ENCODE measurements at regions not wholly inside any gene's neighbourhood (a gene's known extent, or its start where the extent isn't known, plus 50 kb on each side); places are given as distances from the start of the nearest gene placed in this dataset.

DNA sequence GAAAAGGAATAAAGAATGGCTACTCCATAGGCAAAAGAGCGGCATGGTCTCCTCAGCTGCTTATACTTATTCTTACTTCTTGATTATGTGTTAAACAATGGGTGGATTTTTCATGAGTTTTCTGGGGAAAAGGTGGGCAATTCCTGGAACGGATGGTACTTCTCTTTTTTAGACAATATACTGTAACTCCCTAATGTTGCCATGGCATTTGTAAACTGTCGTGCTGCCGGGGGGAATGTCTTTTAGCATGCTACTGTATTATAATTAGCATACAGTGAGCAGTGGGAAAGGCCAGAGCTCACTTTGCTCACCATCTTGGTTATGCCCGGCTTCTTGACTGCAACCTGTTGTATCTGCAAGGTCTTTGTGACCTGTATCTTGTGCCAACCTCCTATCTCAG is 372.1 kb upstream of the AKR1E2 start:
- DNase-seq (ENCODE audit: unreplicated experiment): no peak
- Mint-ChIP-seq H3K4me3 (ENCODE audit: unreplicated experiment) (no peak overlapping the region), H3K4me1 (ENCODE audit: insufficient read depth, unreplicated experiment) (peaks cover 6% of the 10 kb centered on the region), H3K36me3 (ENCODE audit: insufficient read depth, unreplicated experiment) (no peaks in the 10 kb centered on the region), H3K27me3 (ENCODE audit: insufficient read depth, unreplicated experiment) (no peaks in the 10 kb centered on the region), H3K9me3 (ENCODE audit: unreplicated experiment) (no peaks in the 10 kb centered on the region), H3K27ac (ENCODE audit: low read depth, unreplicated experiment) (no peak overlapping the region)
- ChIA-PET CTCF (no interaction called here), POLR2A (no interaction called here)
- intact Hi-C loops (cut with micrococcal nuclease): no loop called here
- no TSS peak for BruUV-seq (replicated peaks)
- TF ChIP-seq, protein P1, sequence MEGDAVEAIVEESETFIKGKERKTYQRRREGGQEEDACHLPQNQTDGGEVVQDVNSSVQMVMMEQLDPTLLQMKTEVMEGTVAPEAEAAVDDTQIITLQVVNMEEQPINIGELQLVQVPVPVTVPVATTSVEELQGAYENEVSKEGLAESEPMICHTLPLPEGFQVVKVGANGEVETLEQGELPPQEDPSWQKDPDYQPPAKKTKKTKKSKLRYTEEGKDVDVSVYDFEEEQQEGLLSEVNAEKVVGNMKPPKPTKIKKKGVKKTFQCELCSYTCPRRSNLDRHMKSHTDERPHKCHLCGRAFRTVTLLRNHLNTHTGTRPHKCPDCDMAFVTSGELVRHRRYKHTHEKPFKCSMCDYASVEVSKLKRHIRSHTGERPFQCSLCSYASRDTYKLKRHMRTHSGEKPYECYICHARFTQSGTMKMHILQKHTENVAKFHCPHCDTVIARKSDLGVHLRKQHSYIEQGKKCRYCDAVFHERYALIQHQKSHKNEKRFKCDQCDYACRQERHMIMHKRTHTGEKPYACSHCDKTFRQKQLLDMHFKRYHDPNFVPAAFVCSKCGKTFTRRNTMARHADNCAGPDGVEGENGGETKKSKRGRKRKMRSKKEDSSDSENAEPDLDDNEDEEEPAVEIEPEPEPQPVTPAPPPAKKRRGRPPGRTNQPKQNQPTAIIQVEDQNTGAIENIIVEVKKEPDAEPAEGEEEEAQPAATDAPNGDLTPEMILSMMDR (IDR thresholded peaks at IDR 0.05; ENCODE audit: unreplicated experiment): no peak

DNA sequence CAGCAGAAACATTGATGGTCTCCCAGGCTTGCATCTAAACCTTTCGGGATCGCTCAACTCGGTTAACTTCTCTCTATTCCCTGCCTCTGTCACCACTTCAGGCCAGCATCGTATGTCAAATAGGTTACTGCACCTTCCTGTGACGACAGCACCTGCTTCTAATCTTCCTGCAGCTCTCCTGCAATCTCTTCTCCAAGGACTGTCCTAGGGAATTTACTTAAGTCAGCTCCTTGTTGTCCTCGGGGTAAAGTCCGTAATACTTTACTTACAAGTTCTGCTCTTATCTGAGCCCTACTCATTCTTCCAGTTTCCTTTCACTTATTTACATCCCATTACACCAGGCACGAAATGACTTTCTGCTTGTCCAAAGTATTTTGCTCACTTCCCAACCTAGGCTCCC is 372.7 kb upstream of the AKR1E2 start:
- CTCF ChIA-PET: no interaction called here
- no peak for DNase-seq (ENCODE audit: unreplicated experiment)
- Mint-ChIP-seq H3K4me3 (ENCODE audit: unreplicated experiment) (no peak overlapping the region), H3K4me1 (ENCODE audit: insufficient read depth, unreplicated experiment) (peaks cover 6% of the 10 kb centered on the region), H3K27me3 (ENCODE audit: insufficient read depth, unreplicated experiment) (no peaks in the 10 kb centered on the region), H3K27ac (ENCODE audit: low read depth, unreplicated experiment) (no peak overlapping the region), H3K9me3 (ENCODE audit: unreplicated experiment) (no peaks in the 10 kb centered on the region), H3K36me3 (ENCODE audit: insufficient read depth, unreplicated experiment) (no peaks in the 10 kb centered on the region)
- POLR2A ChIA-PET: no interaction called here
- no TSS peak for BruUV-seq (replicated peaks)
- TF ChIP-seq, protein P1 (IDR thresholded peaks at IDR 0.05; ENCODE audit: unreplicated experiment): no peak
- intact Hi-C loops (cut with micrococcal nuclease): no loop called here

DNA sequence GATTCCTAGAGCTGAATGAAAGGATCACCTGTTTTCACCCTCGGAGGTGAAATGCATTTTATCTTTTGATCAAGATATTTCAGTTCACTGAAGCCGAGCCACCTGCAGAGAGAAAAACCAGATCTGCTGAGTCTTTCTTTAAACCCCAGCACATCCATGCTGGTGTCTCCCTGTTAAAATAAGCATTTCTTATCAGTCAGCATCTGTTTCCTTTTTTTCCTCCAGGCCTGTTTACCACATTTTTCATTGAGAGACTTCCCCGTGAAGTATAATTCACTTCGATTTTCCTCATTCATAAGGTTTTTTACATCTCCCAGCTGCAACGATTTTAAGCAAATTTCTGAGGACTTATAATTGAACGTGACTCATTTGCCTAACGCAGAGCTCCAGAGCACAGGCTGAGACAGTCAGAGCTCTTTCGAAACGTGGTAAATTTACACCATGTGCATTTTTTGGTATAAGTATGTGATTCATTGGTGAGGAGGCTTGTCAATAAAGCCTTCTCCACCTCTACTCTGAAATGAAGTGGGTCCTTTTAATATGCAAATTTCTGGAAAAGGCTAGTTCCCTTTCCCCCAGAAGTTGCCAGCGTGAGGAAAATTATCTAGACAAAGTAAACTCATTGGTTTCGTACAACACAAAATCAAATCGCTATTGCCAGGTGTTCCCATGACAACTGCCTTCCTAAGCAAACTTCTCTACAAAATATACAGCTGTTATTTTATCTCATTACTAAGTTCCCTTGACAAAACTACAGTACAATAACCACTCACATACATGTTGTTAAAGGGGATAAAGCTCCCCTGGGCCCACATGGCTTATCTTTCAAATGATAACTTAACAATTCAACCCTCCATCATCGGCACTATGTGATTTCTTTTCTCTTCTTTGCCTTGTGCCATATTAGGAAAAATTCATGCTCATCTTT is 374.8 kb upstream of the AKR1E2 start:
- Mint-ChIP-seq H3K36me3 (ENCODE audit: insufficient read depth, unreplicated experiment) (no peaks in the 10 kb centered on the region), H3K9me3 (ENCODE audit: unreplicated experiment) (no peaks in the 10 kb centered on the region), H3K4me1 (ENCODE audit: insufficient read depth, unreplicated experiment) (peaks cover 6% of the 10 kb centered on the region), H3K4me3 (ENCODE audit: unreplicated experiment) (no peak overlapping the region), H3K27me3 (ENCODE audit: insufficient read depth, unreplicated experiment) (no peaks in the 10 kb centered on the region), H3K27ac (ENCODE audit: low read depth, unreplicated experiment) (no peak overlapping the region)
- CTCF ChIA-PET: interaction anchor here (0.5 to 0.8 kb wide), 3 partner anchors 26 to 761 kb away, joined by 3 to 4 read pairs (median 4); no protein-coding TSS in a partner anchor
- DNase-seq (ENCODE audit: unreplicated experiment): peak; percentile 66
- TF ChIP-seq, protein P1 (IDR thresholded peaks at IDR 0.05; ENCODE audit: unreplicated experiment): no peak
- intact Hi-C loops (cut with micrococcal nuclease): no loop called here
- POLR2A ChIA-PET: interaction anchor here (0.7 to 2.2 kb wide), 7 partner anchors 15 to 640 kb away, joined by 3 to 7 read pairs (median 3); no protein-coding TSS in a partner anchor
- BruUV-seq (replicated peaks): no TSS peak

DNA sequence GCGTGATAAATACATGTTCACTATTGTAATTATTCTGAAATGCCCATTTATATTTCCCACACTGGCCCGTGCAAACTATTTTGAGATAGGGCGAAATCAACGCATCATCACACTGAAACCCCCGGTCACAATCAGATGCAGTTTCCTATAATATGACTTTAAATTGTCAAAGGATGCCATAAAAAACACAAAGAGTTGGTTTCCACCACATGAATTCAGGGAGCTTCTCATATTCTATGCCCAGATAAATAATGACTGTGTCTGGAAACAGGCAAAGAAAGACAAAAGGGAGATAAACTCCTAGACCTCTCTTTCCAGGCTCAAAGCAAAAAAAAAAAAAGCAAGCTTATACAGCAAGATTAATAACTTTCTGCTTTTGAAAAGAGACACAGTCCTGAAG is 375.8 kb upstream of the AKR1E2 start:
- Mint-ChIP-seq H3K4me3 (ENCODE audit: unreplicated experiment) (no peak overlapping the region), H3K36me3 (ENCODE audit: insufficient read depth, unreplicated experiment) (no peaks in the 10 kb centered on the region), H3K9me3 (ENCODE audit: unreplicated experiment) (no peaks in the 10 kb centered on the region), H3K4me1 (ENCODE audit: insufficient read depth, unreplicated experiment) (peaks cover 6% of the 10 kb centered on the region), H3K27me3 (ENCODE audit: insufficient read depth, unreplicated experiment) (no peaks in the 10 kb centered on the region), H3K27ac (ENCODE audit: low read depth, unreplicated experiment) (no peak overlapping the region)
- BruUV-seq (replicated peaks): no TSS peak
- TF ChIP-seq, protein P1 (IDR thresholded peaks at IDR 0.05; ENCODE audit: unreplicated experiment): no peak
- POLR2A ChIA-PET: interaction anchor here (1.0 to 2.2 kb wide), 4 partner anchors 13 to 105 kb away, joined by 3 to 7 read pairs (median 4); no protein-coding TSS in a partner anchor
- intact Hi-C loops (cut with micrococcal nuclease): no loop called here
- DNase-seq (ENCODE audit: unreplicated experiment): no peak
- CTCF ChIA-PET: interaction anchor here (0.6 kb wide), 1 partner anchor 607 kb away, joined by 3 read pairs; no protein-coding TSS in a partner anchor
